ENCODE measurements at regions not wholly inside any gene's neighbourhood (a gene's known extent, or its start where the extent isn't known, plus 50 kb on each side); places are given as distances from the start of the nearest gene placed in this dataset.

DNA sequence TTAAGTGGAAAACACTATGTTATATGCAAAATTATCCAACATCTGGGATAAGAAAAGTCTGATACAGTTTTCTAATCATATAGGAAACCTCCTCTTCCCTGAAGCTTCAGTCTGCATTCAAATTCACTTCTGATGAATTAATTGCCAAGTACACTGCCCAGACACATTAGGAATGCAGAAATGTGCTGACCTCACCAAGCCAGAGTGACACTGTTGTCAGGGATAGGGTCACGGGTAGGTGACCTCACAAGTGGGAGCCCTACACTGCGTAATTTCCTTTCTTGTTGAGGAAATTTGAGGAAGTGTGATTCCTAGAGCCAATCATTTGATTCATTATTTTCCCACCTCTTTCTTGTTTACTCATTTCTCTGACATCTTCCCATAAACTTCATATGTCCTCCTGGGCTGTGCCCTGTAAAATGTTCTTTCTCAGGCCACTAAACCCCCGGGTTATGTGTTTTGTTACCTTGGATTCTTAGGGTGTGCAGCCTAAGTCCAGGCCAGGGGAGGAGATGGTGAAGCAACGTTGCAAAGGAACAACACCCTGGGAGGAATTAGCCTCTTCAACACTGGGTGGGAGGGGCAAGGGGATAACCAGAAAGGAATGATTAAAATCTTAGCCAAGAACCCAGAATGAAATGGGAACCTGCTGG lies 411.9 kb downstream of the MTRR start:
- Histone ChIP-seq H3K4me3 (no peak overlapping the region), H3K4me1 (no peaks in the 10 kb centered on the region), H3K9me3 (no peaks in the 10 kb centered on the region), H3K27ac (no peak overlapping the region), H3K36me3 (no peaks in the 10 kb centered on the region), H3K27me3 (no peaks in the 10 kb centered on the region)
- TF ChIP-seq, protein P1, sequence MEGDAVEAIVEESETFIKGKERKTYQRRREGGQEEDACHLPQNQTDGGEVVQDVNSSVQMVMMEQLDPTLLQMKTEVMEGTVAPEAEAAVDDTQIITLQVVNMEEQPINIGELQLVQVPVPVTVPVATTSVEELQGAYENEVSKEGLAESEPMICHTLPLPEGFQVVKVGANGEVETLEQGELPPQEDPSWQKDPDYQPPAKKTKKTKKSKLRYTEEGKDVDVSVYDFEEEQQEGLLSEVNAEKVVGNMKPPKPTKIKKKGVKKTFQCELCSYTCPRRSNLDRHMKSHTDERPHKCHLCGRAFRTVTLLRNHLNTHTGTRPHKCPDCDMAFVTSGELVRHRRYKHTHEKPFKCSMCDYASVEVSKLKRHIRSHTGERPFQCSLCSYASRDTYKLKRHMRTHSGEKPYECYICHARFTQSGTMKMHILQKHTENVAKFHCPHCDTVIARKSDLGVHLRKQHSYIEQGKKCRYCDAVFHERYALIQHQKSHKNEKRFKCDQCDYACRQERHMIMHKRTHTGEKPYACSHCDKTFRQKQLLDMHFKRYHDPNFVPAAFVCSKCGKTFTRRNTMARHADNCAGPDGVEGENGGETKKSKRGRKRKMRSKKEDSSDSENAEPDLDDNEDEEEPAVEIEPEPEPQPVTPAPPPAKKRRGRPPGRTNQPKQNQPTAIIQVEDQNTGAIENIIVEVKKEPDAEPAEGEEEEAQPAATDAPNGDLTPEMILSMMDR (IDR thresholded peaks at IDR 0.05), result no peak
- TF ChIP-seq POLR2AphosphoS5 (IDR thresholded peaks at IDR 0.05; ENCODE audit: insufficient read depth in 1 of 2, low read depth in 1 of 2), result no peak
- TF ChIP-seq POLR2A (IDR thresholded peaks at IDR 0.05), result no peak
- intact Hi-C loops (cut with DNase I), result no loop called here
- DNase-seq (ENCODE audit: extremely low spot score in 2 of 2), result no peak

DNA sequence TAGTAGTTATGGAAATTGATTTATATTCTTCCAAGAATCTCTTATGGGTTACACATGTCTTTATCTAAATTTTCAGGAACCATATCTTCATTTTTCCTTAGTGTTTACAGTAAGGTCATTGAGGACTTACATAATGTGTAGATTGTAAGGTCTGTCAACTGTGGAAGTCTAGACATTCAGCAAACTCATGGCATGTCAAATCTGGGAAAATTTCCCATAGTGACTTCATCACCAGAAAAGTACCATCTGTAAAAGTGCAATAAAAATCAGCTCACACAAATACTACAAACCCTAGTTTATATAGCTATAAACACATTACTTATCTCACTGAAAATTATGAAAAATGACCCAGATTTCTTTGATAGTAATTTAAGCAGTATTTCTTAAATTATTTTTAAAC lies 419.4 kb downstream of the MTRR start:
- Histone ChIP-seq H3K4me3 (no peak overlapping the region), H3K4me1 (no peaks in the 10 kb centered on the region), H3K27ac (no peak overlapping the region), H3K9me3 (no peaks in the 10 kb centered on the region), H3K36me3 (no peaks in the 10 kb centered on the region), H3K27me3 (no peaks in the 10 kb centered on the region)
- intact Hi-C loops (cut with DNase I), result no loop called here
- DNase-seq (ENCODE audit: extremely low spot score in 2 of 2), result no peak
- TF ChIP-seq, protein P1 (IDR thresholded peaks at IDR 0.05), result no peak
- TF ChIP-seq POLR2A (IDR thresholded peaks at IDR 0.05) (no peak), POLR2AphosphoS5 (IDR thresholded peaks at IDR 0.05; ENCODE audit: insufficient read depth in 1 of 2, low read depth in 1 of 2) (no peak)

DNA sequence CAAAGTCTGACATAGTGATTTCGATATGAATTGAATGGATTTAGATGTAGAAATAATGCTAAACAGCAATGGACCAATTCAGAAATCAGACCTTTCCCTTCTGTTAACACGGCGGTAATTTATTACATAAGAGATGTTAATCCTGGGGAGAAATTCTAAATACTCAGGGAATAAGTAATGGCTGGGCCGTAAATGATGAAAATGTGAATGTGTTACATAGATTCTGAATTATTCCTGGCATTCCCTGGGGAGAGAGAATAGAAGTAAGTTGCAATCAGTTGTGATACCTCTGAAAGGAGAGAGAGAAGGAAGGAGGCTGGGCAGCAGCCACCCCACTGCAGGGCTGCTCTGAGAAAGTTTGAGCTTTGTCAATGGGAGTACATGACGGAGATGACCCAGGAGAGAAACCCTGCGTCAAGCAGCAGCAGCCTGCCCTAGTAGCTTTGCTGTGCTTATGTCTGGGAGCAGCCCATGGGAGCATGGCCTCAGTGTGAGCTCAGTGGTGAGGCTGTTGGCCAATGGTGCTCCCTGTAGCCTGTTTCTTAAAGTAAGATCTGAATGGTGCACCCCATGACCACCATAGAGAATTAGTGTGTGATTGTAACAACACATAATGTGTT lies 420.1 kb downstream of the MTRR start:
- intact Hi-C loops (cut with DNase I), result no loop called here
- H3K27ac ChIP-seq, result no peak overlapping the region
- H3K36me3 ChIP-seq, result no peaks in the 10 kb centered on the region
- no peaks in the 10 kb centered on the region for H3K27me3 ChIP-seq
- no peak overlapping the region for H3K4me3 ChIP-seq
- no peak for DNase-seq (ENCODE audit: extremely low spot score in 2 of 2)
- TF ChIP-seq, protein P1 (IDR thresholded peaks at IDR 0.05), result no peak
- TF ChIP-seq POLR2A (IDR thresholded peaks at IDR 0.05) (no peak), POLR2AphosphoS5 (IDR thresholded peaks at IDR 0.05; ENCODE audit: insufficient read depth in 1 of 2, low read depth in 1 of 2) (no peak)
- H3K4me1 ChIP-seq, result no peaks in the 10 kb centered on the region
- no peaks in the 10 kb centered on the region for H3K9me3 ChIP-seq

DNA sequence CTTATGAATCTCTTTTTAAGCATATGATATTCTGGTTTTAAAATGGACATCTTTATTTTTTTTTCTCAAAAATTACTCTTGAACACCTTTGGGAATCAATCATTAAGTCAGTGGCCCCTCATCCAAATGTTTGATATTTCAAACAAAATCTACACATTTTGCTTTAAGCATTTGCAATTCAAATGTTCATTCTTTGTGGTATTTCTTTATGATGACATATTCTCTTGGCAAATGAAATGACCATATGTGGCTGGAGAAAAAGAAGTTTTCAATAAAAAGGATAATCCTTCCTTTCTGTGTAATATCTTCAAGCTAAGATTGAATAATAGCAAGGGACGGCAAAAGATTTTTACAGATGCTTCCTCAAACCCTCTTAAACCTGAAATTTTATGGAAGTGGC lies 420.8 kb downstream of the MTRR start:
- H3K27ac ChIP-seq, result no peak overlapping the region
- intact Hi-C loops (cut with DNase I), result no loop called here
- no peaks in the 10 kb centered on the region for H3K27me3 ChIP-seq
- no peak for DNase-seq (ENCODE audit: extremely low spot score in 2 of 2)
- H3K4me1 ChIP-seq, result no peaks in the 10 kb centered on the region
- H3K9me3 ChIP-seq, result no peaks in the 10 kb centered on the region
- no peak overlapping the region for H3K4me3 ChIP-seq
- no peaks in the 10 kb centered on the region for H3K36me3 ChIP-seq
- TF ChIP-seq POLR2A (IDR thresholded peaks at IDR 0.05) (no peak), POLR2AphosphoS5 (IDR thresholded peaks at IDR 0.05; ENCODE audit: insufficient read depth in 1 of 2, low read depth in 1 of 2) (no peak)
- TF ChIP-seq, protein P1 (IDR thresholded peaks at IDR 0.05), result no peak

- Histone ChIP-seq H3K36me3 (no peaks in the 10 kb centered on the region), H3K4me1 (no peaks in the 10 kb centered on the region)
- TF ChIP-seq POLR2A (IDR thresholded peaks at IDR 0.05), result no peak
- TF ChIP-seq POLR2AphosphoS5 (IDR thresholded peaks at IDR 0.05; ENCODE audit: insufficient read depth in 1 of 2, low read depth in 1 of 2), result no peak
- TF ChIP-seq, protein P1 (IDR thresholded peaks at IDR 0.05), result no peak
Measured at GRCh38 chr5:8290721-8291120, 421.8 kb downstream of the MTRR start.

More at GRCh38 chr5:8290721-8291120, 421.8 kb downstream of the MTRR start:
- H3K27me3 ChIP-seq, result no peaks in the 10 kb centered on the region
- H3K9me3 ChIP-seq, result no peaks in the 10 kb centered on the region
- H3K4me3 ChIP-seq, result no peak overlapping the region
- H3K27ac ChIP-seq, result no peak overlapping the region
- intact Hi-C loops (cut with DNase I), result no loop called here
- no peak for DNase-seq (ENCODE audit: extremely low spot score in 2 of 2)
